Prostate gland (tissue), 2 donors: ENCODE measurements at regions not wholly inside any gene's neighbourhood (a gene's known extent, or its start where the extent isn't known, plus 50 kb on each side); places are given as distances from the start of the nearest gene placed in this dataset.

Experiments
- CTCF ChIP-seq, 4 experiments: fragments of 200-600 bp in 2 of 4; fragments of 450-650 bp in 2 of 4; sonication (generic) in 2 of 4; IDR thresholded peaks; 1 replicate in 3 of 4; 2 replicates in 1 of 4; pipeline ENCODE4 v1.5.1; 2016 to 2019; ENCODE audit warnings: antibody characterized with exemption in 4 of 4, mild to moderate bottlenecking in 2 of 4, moderate library complexity in 2 of 4
- POLR2A ChIP-seq: fragments of 450-650 bp; IDR thresholded peaks from one replicate; pipeline ENCODE4 v1.6.1; 2016; ENCODE audit warnings: antibody characterized with exemption, mild to moderate bottlenecking
- POLR2AphosphoS5 ChIP-seq: sonication (generic); formaldehyde crosslinking; IDR thresholded peaks from one replicate; pipeline ENCODE4 v1.6.1; 2017; ENCODE audit warnings: antibody characterized with exemption

GRCh38 chr3:22262386-22262785, 511.4 kb upstream of the ZNF385D start:
- TF ChIP-seq CTCF (IDR thresholded peaks at IDR 0.05) (no peak), POLR2AphosphoS5 (no peak), POLR2A (no peak)
